ENCODE measurements at regions not wholly inside any gene's neighbourhood (a gene's known extent, or its start where the extent isn't known, plus 50 kb on each side); places are given as distances from the start of the nearest gene placed in this dataset.
"Not testable (repeated sequence)": the region's sequence is repeated elsewhere in the genome, so short reads cannot be mapped to it uniquely, and the experiment has no call there.

DNA sequence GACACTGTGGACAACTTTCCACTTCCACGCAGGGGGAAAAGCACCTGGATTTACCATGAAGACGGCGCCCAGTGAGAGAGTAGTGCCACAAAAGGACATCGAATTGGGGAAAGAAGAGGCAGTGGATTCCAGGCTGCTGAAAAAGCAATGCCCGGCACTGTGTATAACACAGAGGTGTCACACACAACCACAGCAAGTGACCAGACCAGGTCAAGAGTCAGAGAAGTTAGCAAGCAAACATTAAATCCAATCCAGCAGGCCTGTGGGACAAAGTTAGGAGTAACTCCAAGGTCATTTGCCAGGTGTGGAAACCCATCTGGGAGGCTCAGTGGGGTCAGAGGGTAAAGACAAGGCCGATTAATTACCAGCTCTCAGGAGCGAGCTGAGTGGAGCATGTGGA is 227.6 kb downstream of the BCL2L11 start:
- TF ChIP-seq, protein P1, sequence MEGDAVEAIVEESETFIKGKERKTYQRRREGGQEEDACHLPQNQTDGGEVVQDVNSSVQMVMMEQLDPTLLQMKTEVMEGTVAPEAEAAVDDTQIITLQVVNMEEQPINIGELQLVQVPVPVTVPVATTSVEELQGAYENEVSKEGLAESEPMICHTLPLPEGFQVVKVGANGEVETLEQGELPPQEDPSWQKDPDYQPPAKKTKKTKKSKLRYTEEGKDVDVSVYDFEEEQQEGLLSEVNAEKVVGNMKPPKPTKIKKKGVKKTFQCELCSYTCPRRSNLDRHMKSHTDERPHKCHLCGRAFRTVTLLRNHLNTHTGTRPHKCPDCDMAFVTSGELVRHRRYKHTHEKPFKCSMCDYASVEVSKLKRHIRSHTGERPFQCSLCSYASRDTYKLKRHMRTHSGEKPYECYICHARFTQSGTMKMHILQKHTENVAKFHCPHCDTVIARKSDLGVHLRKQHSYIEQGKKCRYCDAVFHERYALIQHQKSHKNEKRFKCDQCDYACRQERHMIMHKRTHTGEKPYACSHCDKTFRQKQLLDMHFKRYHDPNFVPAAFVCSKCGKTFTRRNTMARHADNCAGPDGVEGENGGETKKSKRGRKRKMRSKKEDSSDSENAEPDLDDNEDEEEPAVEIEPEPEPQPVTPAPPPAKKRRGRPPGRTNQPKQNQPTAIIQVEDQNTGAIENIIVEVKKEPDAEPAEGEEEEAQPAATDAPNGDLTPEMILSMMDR (IDR thresholded peaks at IDR 0.05; ENCODE audit: low read depth, low read length) = not testable (repeated sequence)
- not testable (repeated sequence) for TF ChIP-seq EZH2phosphoT487 (IDR thresholded peaks at IDR 0.05; ENCODE audit: low read depth)

Measured in OCI-LY3 (cell line).